HG03469 (cell line): ENCODE measurements at regions not wholly inside any gene's neighbourhood (a gene's known extent, or its start where the extent isn't known, plus 50 kb on each side); places are given as distances from the start of the nearest gene placed in this dataset.

ENCODE experiments used
- ATAC-seq: cut with Tn5 transposase; IDR thresholded peaks from one replicate; pipeline ENCODE4 v1.9.1; 2021; ENCODE audit warnings: mild to moderate bottlenecking, moderate library complexity, moderate number of reproducible peaks; ENCODE audit not compliant: unreplicated experiment

GRCh38 chrX:20350596-20350995 is 83.9 kb upstream of the RPS6KA3 start:
- no peak for ATAC-seq

GRCh38 chrX:20348139-20348538 is 81.4 kb upstream of the RPS6KA3 start:
- no peak for ATAC-seq

GRCh38 chrX:20347481-20347880 is 80.8 kb upstream of the RPS6KA3 start:
- no peak for ATAC-seq

- ATAC-seq = no peak
These were observed 67.0 kb upstream of the RPS6KA3 start for GRCh38 chrX:20333672-20334071.

- ATAC-seq = no peak
These were observed 63.8 kb upstream of the RPS6KA3 start for GRCh38 chrX:20330545-20330944.

- no peak for ATAC-seq
These were observed 62.7 kb upstream of the RPS6KA3 start for GRCh38 chrX:20329435-20329834.

- no peak for ATAC-seq
These were observed 59.2 kb upstream of the RPS6KA3 start for GRCh38 chrX:20325786-20326388.

- no peak for ATAC-seq
These were observed 56.2 kb upstream of the RPS6KA3 start for GRCh38 chrX:20322887-20323286.

GRCh38 chrX:20320461-20321159 is 53.9 kb upstream of the RPS6KA3 start:
- peak; percentile 95 for ATAC-seq

GRCh38 chrX:20319054-20319453 is 52.3 kb upstream of the RPS6KA3 start:
- ATAC-seq = no peak

- no peak for ATAC-seq
These were observed 51.2 kb upstream of the RPS6KA3 start for GRCh38 chrX:20317873-20318272.
